Sigmoid colon (tissue), 6 donors: ENCODE measurements at regions not wholly inside any gene's neighbourhood (a gene's known extent, or its start where the extent isn't known, plus 50 kb on each side); places are given as distances from the start of the nearest gene placed in this dataset.

Experiments
- DNase-seq: peaks from one replicate; pipeline ENCODE4 v3.0.0-alpha.2; 2019
- H3K27ac ChIP-seq, 4 donors: fragments of 200-600 bp; sonication (generic); one replicate each; pipeline ENCODE4 v1.5.1; 2016 to 2019; ENCODE audit warnings: mild to moderate bottlenecking in 1 of 4
- H3K27me3 ChIP-seq, 3 donors: fragments of 200-600 bp; sonication (generic); one replicate each; pipeline ENCODE4 v1.5.1; 2019; ENCODE audit warnings: mild to moderate bottlenecking in 1 of 3
- H3K36me3 ChIP-seq, 4 donors: fragments of 200-600 bp; sonication (generic); one replicate each; pipeline ENCODE4 v1.5.1; 2016 to 2019
- H3K4me1 ChIP-seq, 4 donors: fragments of 200-600 bp; sonication (generic); one replicate each; pipeline ENCODE4 v1.5.1; 2017 to 2019
- H3K4me3 ChIP-seq, 4 donors: fragments of 200-600 bp; sonication (generic); one replicate each; pipeline ENCODE4 v1.5.1; 2017 to 2019; ENCODE audit warnings: mild to moderate bottlenecking in 2 of 4, moderate library complexity in 1 of 4
- H3K9me3 ChIP-seq, 4 donors: fragments of 200-600 bp in 3 of 4; sonication (generic) in 3 of 4; one replicate each; pipeline versions ENCODE4 v1.5.1 to v1.6.1; 2013 to 2019
- EP300 ChIP-seq, 4 donors: sonication (generic); formaldehyde crosslinking; IDR thresholded peaks; one replicate each; pipeline ENCODE4 v1.6.1; 2017; ENCODE audit warnings: antibody characterized with exemption in 4 of 4
- POLR2A ChIP-seq, 2 donors: fragments of 450-650 bp; IDR thresholded peaks; one replicate each; pipeline ENCODE4 v1.6.1; 2016; ENCODE audit warnings: antibody characterized with exemption in 2 of 2, mild to moderate bottlenecking in 2 of 2, moderate library complexity in 2 of 2
- POLR2AphosphoS5 ChIP-seq, 4 donors: sonication (generic); formaldehyde crosslinking; IDR thresholded peaks; one replicate each; pipeline ENCODE4 v1.6.1; 2017; ENCODE audit warnings: antibody characterized with exemption in 4 of 4
- WGBS, 2 donors: extraction: QIAGEN DNeasy Blood & Tissue Kit; methylation state at CpG; one replicate each; pipeline ENCODE4 v1.1.7; 2013; 5-methylcytosine and 5-hydroxymethylcytosine counted together
- intact Hi-C: fragments of 100-400 bp; cut with DNase I; formaldehyde crosslinking; loops from one replicate; pipeline ENCODE4 v1.15.1; 2023
- TF ChIP-seq, protein P1 (sequence below), 4 experiments: fragments of 450-650 bp in 3 of 4; fragments of 200-600 bp in 1 of 4; IDR thresholded peaks; one replicate each; pipeline ENCODE4 v1.5.1; 2016 to 2019; ENCODE audit warnings: antibody characterized with exemption in 4 of 4, mild to moderate bottlenecking in 3 of 4, moderate library complexity in 2 of 4
- donor health status: healthy with polysubstance abuse.
- donor health status: healthy.

DNA sequence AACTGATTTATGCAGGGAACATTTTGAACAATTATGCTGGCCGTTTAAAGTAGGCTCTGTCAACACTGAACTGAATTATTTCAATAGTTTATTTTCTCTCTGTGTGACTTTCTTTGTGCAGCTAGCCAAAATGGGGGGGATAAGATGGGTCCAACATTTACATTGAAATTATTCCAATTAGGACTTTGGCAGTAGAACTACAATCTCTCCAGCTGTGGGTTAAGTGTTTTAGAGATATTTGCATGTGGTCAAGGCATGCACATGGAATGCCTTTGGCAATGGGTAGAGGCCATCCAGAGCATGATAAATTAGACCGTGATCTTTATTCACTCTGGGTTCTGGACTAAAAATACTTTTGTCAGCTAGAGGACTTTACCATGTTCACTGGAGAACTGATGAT is 107.9 kb upstream of the ELOVL6 start:
- 65 to 67% methylated on average over 2 of the region's 2 CpGs for WGBS, 2 donors
- DNase-seq = no peak
- Histone ChIP-seq H3K36me3 (no peaks in the 10 kb centered on the region), H3K9me3 (no peaks in the 10 kb centered on the region), H3K4me3 (no peak overlapping the region), H3K27me3 (no peaks in the 10 kb centered on the region), H3K4me1 (no peaks in the 10 kb centered on the region), H3K27ac (no peak overlapping the region)
- intact Hi-C loops = no loop called here
- no peak for TF ChIP-seq EP300 (IDR thresholded peaks at IDR 0.05)
- TF ChIP-seq, protein P1, sequence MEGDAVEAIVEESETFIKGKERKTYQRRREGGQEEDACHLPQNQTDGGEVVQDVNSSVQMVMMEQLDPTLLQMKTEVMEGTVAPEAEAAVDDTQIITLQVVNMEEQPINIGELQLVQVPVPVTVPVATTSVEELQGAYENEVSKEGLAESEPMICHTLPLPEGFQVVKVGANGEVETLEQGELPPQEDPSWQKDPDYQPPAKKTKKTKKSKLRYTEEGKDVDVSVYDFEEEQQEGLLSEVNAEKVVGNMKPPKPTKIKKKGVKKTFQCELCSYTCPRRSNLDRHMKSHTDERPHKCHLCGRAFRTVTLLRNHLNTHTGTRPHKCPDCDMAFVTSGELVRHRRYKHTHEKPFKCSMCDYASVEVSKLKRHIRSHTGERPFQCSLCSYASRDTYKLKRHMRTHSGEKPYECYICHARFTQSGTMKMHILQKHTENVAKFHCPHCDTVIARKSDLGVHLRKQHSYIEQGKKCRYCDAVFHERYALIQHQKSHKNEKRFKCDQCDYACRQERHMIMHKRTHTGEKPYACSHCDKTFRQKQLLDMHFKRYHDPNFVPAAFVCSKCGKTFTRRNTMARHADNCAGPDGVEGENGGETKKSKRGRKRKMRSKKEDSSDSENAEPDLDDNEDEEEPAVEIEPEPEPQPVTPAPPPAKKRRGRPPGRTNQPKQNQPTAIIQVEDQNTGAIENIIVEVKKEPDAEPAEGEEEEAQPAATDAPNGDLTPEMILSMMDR (IDR thresholded peaks at IDR 0.05) = no peak
- no peak for TF ChIP-seq POLR2AphosphoS5 (IDR thresholded peaks at IDR 0.05)
- TF ChIP-seq POLR2A (IDR thresholded peaks at IDR 0.05) = no peak

DNA sequence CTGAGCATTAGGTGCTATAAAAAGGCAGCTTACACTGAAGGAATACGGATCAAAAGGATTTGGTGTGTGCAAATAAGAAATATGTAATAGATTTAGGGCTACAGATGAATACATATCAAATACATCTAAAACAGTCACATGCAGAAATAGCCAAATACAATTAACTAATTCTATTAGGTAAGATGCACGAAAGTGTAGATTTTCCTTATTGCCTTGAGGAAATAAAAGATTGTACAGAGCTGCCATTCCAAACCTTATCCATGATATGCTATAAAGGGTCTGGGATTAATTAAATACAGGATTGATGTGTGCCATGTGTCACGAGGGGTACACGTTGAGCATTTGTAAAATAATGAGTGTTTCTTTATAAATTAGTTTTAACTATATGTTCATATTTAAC is 107.0 kb upstream of the ELOVL6 start:
- no peaks in the 10 kb centered on the region for H3K36me3 ChIP-seq
- intact Hi-C loops = no loop called here
- H3K4me1 ChIP-seq = no peaks in the 10 kb centered on the region
- no peaks in the 10 kb centered on the region for H3K9me3 ChIP-seq
- no peak overlapping the region for H3K4me3 ChIP-seq
- H3K27me3 ChIP-seq = no peaks in the 10 kb centered on the region
- WGBS, 2 donors = 78 to 87% methylated on average over 4 of the region's 4 CpGs
- TF ChIP-seq EP300 (IDR thresholded peaks at IDR 0.05) (no peak), POLR2AphosphoS5 (IDR thresholded peaks at IDR 0.05) (no peak), POLR2A (IDR thresholded peaks at IDR 0.05) (no peak)
- TF ChIP-seq, protein P1 (IDR thresholded peaks at IDR 0.05) = no peak
- H3K27ac ChIP-seq = no peak overlapping the region
- DNase-seq = no peak

DNA sequence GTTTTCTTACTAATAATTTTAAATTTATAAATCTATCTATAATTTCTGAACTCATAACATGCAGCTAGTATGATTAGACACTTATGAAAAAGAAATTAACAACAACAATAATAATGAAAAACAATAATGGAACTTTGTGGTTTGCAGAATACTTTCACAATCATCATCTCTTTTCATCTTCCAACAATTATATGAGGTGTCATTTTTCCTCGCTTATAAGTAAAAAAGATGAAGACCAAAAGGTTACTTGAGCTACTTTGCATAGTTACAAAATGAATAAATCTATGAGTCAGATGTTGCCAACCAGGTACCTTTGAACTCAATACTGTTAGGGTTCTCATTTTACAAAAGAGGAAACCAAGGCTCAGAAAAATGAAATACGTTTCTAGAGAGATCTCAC is 98.5 kb upstream of the ELOVL6 start:
- H3K9me3 ChIP-seq = no peaks in the 10 kb centered on the region
- H3K27ac ChIP-seq = no peak overlapping the region
- no peaks in the 10 kb centered on the region for H3K36me3 ChIP-seq
- H3K4me1 ChIP-seq = no peaks in the 10 kb centered on the region
- no peak overlapping the region for H3K4me3 ChIP-seq
- DNase-seq = no peak
- H3K27me3 ChIP-seq = no peaks in the 10 kb centered on the region
- TF ChIP-seq, protein P1 (IDR thresholded peaks at IDR 0.05) = no peak
- TF ChIP-seq EP300 (IDR thresholded peaks at IDR 0.05) = no peak
- no peak for TF ChIP-seq POLR2A (IDR thresholded peaks at IDR 0.05)
- TF ChIP-seq POLR2AphosphoS5 (IDR thresholded peaks at IDR 0.05) = no peak
- intact Hi-C loops = no loop called here
- WGBS, 2 donors = 65 to 73% methylated on average over 2 of the region's 2 CpGs

DNA sequence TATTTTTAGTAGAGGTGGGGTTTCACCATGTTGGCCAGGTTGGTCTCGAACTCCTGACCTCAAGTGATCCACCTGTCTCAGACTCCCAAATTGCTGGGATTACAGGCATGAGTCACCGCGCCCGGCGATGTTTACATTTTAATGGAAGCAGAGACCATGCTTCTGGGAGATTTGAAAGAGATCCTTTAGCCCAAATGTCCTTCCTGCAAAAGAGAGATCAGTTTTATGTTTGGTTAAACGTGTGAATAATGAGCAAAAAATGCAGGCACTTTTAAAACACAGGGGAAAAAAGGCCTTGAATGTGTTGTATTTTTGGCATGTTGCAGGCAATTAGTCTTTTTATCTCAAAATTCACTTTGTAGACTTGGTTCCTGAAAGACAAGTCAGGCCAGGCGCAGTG is 95.8 kb upstream of the ELOVL6 start:
- no peak for DNase-seq
- Histone ChIP-seq H3K9me3 (no peaks in the 10 kb centered on the region), H3K4me1 (no peaks in the 10 kb centered on the region), H3K36me3 (no peaks in the 10 kb centered on the region), H3K4me3 (no peak overlapping the region), H3K27ac (no peak overlapping the region), H3K27me3 (no peaks in the 10 kb centered on the region)
- TF ChIP-seq POLR2AphosphoS5 (IDR thresholded peaks at IDR 0.05) (no peak), EP300 (IDR thresholded peaks at IDR 0.05) (no peak), POLR2A (IDR thresholded peaks at IDR 0.05) (no peak)
- TF ChIP-seq, protein P1 (IDR thresholded peaks at IDR 0.05) = no peak
- intact Hi-C loops = no loop called here
- WGBS, 2 donors = 81 to 86% methylated on average over 7 of the region's 7 CpGs

DNA sequence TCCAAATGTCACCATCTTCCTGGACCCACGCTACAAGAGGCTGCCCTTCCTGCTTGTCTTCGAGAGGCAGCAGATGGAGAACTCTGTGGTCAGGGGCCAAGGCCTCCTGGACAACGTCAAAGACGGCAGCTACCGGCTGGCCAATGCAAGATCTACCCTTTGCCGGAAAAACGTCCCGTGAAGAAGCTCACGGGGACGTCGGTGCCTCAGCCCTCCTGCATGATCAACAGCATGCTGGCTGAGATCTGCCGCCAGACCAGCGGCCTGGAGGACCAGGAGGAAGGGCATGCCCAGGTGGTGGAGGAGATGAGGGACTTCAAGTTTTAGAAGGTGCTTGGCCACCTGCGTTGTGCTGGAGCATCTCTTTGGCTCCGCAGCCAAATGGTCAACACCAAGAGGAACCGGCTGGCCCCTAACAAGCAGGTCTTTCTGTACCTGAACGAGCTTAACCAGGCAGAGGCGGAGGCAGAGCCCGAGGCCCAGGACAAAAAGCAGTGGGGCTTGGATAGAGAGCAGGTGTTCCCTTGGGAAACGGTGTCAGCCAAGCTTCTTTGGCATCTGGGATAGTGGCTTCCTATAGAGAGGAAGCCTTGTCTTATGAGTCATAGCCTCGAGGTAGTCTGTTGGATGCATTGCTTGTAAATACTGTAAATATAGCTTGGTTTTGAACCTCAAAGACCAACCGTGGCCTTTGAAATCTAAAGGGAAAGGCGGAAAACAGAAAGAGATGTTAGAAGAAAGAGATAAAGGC is 94.8 kb upstream of the ELOVL6 start:
- WGBS, 2 donors = 93 to 95% methylated on average over 23 of the region's 23 CpGs
- intact Hi-C loops = no loop called here
- DNase-seq = no peak
- Histone ChIP-seq H3K27ac (no peak overlapping the region), H3K36me3 (no peaks in the 10 kb centered on the region), H3K9me3 (no peaks in the 10 kb centered on the region), H3K27me3 (no peaks in the 10 kb centered on the region), H3K4me3 (no peak overlapping the region), H3K4me1 (no peaks in the 10 kb centered on the region)
- TF ChIP-seq POLR2A (IDR thresholded peaks at IDR 0.05) (no peak), POLR2AphosphoS5 (IDR thresholded peaks at IDR 0.05) (no peak), EP300 (IDR thresholded peaks at IDR 0.05) (no peak)
- TF ChIP-seq, protein P1 (IDR thresholded peaks at IDR 0.05) = no peak
